ENCODE measurements at regions not wholly inside any gene's neighbourhood (a gene's known extent, or its start where the extent isn't known, plus 50 kb on each side); places are given as distances from the start of the nearest gene placed in this dataset.

DNA sequence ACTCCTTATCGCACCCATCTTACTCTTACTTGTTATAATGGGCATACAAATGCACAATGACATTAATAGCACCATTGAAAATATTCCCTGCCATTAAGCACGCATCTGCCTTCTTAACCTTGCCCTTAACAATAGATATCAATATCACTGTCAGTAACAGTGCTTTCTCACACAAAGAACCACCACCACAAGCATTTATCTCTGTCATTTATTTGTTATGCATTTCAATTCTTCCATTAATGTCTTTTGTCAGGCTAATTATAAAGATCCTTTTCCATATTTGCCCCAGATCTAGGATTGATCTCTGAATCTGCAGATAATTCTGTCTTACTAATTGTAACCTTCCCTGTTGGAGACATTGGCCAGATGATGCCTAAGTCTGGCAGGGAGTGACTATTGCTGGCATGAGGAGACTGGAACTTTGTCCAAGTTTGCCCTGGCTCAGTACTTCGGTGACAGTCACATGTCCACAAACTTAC, 419.6 kb upstream of the TGFBR2 start:
- Histone ChIP-seq H3K36me3 (ENCODE audit: insufficient read depth, low read length) (no peaks in the 10 kb centered on the region), H3F3A (ENCODE audit: insufficient read depth, low read length, poor library complexity, severe bottlenecking) (no peaks in the 10 kb centered on the region), H4K20me1 (ENCODE audit: insufficient read depth) (no peaks in the 10 kb centered on the region), H3K4me2 (ENCODE audit: low read length) (no peak overlapping the region), H3K27ac (ENCODE audit: low read length) (no peak overlapping the region), H3K4me3 (ENCODE audit: low read length) (no peak overlapping the region), H3K9me2 (ENCODE audit: insufficient read depth, low read length) (no peaks in the 10 kb centered on the region), H2AFZ (ENCODE audit: low read depth, low read length) (no peak overlapping the region), H3K79me2 (replicated peaks; ENCODE audit: insufficient read depth, low read length) (no peaks in the 10 kb centered on the region), H3K27me3 (ENCODE audit: insufficient read depth, low read depth, low read length) (no peaks in the 10 kb centered on the region), H3K9ac (ENCODE audit: low read length) (no peak overlapping the region), H3K9me3 (ENCODE audit: low read length) (no peaks in the 10 kb centered on the region)
- TF ChIP-seq EZH2 (IDR thresholded peaks at IDR 0.05; ENCODE audit: borderline replicate concordance, insufficient read depth, low read length, poor library complexity, severe bottlenecking) = no peak
- TF ChIP-seq POLR2AphosphoS5 (IDR thresholded peaks at IDR 0.05) = peak; percentile 40
- peak; percentile 65 for TF ChIP-seq EP300 (conservative IDR thresholded peaks at IDR 0.05; ENCODE audit: poor library complexity, severe bottlenecking)
- no peak for TF ChIP-seq TAF1 (IDR thresholded peaks at IDR 0.05; ENCODE audit: low read depth)

DNA sequence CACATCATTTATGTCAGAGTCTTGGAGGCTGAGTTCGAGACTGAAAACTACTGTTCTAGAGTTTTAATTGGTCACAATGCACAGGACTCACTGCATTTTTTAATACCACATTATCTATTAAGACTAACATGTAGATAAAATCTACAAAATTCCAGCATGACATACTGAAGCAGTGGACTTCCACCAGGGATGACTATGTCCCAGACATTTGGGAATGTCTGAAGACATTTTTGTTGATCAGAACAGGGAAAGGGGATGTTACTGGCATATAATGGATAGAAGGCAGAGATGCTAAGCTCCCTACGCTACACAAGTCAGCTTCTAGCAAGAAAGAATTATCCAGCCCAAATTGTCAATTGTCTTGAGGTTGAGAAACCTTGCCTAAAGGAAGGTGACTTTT, 419.0 kb upstream of the TGFBR2 start:
- Histone ChIP-seq H3K4me3 (ENCODE audit: low read length) (no peak overlapping the region), H4K20me1 (ENCODE audit: insufficient read depth) (no peaks in the 10 kb centered on the region), H3K4me2 (ENCODE audit: low read length) (no peak overlapping the region)

More for the DNA sequence above, 419.0 kb upstream of the TGFBR2 start:
- Histone ChIP-seq H3K9ac (ENCODE audit: low read length) (no peak overlapping the region), H3K9me2 (ENCODE audit: insufficient read depth, low read length) (no peaks in the 10 kb centered on the region), H3F3A (ENCODE audit: insufficient read depth, low read length, poor library complexity, severe bottlenecking) (no peaks in the 10 kb centered on the region), H3K27me3 (ENCODE audit: insufficient read depth, low read depth, low read length) (no peaks in the 10 kb centered on the region), H3K79me2 (replicated peaks; ENCODE audit: insufficient read depth, low read length) (no peaks in the 10 kb centered on the region), H3K9me3 (ENCODE audit: low read length) (no peaks in the 10 kb centered on the region), H3K27ac (ENCODE audit: low read length) (no peak overlapping the region), H2AFZ (ENCODE audit: low read depth, low read length) (no peak overlapping the region), H3K36me3 (ENCODE audit: insufficient read depth, low read length) (no peaks in the 10 kb centered on the region)
- TF ChIP-seq, protein P1, sequence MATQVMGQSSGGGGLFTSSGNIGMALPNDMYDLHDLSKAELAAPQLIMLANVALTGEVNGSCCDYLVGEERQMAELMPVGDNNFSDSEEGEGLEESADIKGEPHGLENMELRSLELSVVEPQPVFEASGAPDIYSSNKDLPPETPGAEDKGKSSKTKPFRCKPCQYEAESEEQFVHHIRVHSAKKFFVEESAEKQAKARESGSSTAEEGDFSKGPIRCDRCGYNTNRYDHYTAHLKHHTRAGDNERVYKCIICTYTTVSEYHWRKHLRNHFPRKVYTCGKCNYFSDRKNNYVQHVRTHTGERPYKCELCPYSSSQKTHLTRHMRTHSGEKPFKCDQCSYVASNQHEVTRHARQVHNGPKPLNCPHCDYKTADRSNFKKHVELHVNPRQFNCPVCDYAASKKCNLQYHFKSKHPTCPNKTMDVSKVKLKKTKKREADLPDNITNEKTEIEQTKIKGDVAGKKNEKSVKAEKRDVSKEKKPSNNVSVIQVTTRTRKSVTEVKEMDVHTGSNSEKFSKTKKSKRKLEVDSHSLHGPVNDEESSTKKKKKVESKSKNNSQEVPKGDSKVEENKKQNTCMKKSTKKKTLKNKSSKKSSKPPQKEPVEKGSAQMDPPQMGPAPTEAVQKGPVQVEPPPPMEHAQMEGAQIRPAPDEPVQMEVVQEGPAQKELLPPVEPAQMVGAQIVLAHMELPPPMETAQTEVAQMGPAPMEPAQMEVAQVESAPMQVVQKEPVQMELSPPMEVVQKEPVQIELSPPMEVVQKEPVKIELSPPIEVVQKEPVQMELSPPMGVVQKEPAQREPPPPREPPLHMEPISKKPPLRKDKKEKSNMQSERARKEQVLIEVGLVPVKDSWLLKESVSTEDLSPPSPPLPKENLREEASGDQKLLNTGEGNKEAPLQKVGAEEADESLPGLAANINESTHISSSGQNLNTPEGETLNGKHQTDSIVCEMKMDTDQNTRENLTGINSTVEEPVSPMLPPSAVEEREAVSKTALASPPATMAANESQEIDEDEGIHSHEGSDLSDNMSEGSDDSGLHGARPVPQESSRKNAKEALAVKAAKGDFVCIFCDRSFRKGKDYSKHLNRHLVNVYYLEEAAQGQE (IDR thresholded peaks at IDR 0.05; ENCODE audit: borderline replicate concordance) = no peak
- no peak for TF ChIP-seq MXI1 (conservative IDR thresholded peaks at IDR 0.05; ENCODE audit: poor library complexity, severe bottlenecking)
- TF ChIP-seq EP300 (conservative IDR thresholded peaks at IDR 0.05; ENCODE audit: poor library complexity, severe bottlenecking) = no peak
- TF ChIP-seq TAF1 (IDR thresholded peaks at IDR 0.05; ENCODE audit: low read depth) = no peak
- TF ChIP-seq, protein P2, sequence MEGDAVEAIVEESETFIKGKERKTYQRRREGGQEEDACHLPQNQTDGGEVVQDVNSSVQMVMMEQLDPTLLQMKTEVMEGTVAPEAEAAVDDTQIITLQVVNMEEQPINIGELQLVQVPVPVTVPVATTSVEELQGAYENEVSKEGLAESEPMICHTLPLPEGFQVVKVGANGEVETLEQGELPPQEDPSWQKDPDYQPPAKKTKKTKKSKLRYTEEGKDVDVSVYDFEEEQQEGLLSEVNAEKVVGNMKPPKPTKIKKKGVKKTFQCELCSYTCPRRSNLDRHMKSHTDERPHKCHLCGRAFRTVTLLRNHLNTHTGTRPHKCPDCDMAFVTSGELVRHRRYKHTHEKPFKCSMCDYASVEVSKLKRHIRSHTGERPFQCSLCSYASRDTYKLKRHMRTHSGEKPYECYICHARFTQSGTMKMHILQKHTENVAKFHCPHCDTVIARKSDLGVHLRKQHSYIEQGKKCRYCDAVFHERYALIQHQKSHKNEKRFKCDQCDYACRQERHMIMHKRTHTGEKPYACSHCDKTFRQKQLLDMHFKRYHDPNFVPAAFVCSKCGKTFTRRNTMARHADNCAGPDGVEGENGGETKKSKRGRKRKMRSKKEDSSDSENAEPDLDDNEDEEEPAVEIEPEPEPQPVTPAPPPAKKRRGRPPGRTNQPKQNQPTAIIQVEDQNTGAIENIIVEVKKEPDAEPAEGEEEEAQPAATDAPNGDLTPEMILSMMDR (IDR thresholded peaks at IDR 0.05; ENCODE audit: poor library complexity, severe bottlenecking) = no peak
- TF ChIP-seq EZH2 (IDR thresholded peaks at IDR 0.05; ENCODE audit: borderline replicate concordance, insufficient read depth, low read length, poor library complexity, severe bottlenecking) = no peak
- no peak for TF ChIP-seq SMC3 (conservative IDR thresholded peaks at IDR 0.05; ENCODE audit: poor library complexity)
- TF ChIP-seq RAD21 (conservative IDR thresholded peaks at IDR 0.05) = no peak
- no peak for TF ChIP-seq POLR2AphosphoS5 (IDR thresholded peaks at IDR 0.05)

Data from neural cell (in vitro differentiated cells).